Spinal cord (tissue), 9 donors: ENCODE measurements at regions not wholly inside any gene's neighbourhood (a gene's known extent, or its start where the extent isn't known, plus 50 kb on each side); places are given as distances from the start of the nearest gene placed in this dataset.

ENCODE experiments used
- DNase-seq, 6 donors: peaks; one replicate each; pipeline versions ENCODE4 v3.0.0 to v3.0.0-alpha.2; 2013 to 2015; ENCODE audit warnings: low spot score in 6 of 6, low read depth in 4 of 6
- H3K27ac ChIP-seq: one replicate; pipeline ENCODE4 v1.5.1; 2013; ENCODE audit warnings: low read depth, low read length, control low read depth
- H3K27me3 ChIP-seq: one replicate; pipeline ENCODE4 v1.6.1; 2013; ENCODE audit warnings: low read length; ENCODE audit not compliant: control insufficient read depth, insufficient read depth
- H3K36me3 ChIP-seq: one replicate; pipeline ENCODE4 v1.6.1; 2013; ENCODE audit warnings: low read length; ENCODE audit not compliant: control insufficient read depth, insufficient read depth
- H3K4me1 ChIP-seq: one replicate; pipeline ENCODE4 v1.6.1; 2013; ENCODE audit warnings: low read length; ENCODE audit not compliant: control insufficient read depth, insufficient read depth
- H3K4me3 ChIP-seq: one replicate; pipeline ENCODE4 v1.5.1; 2013; ENCODE audit warnings: low read depth, low read length, control low read depth
- H3K9me3 ChIP-seq: one replicate; pipeline ENCODE4 v1.6.1; 2013; ENCODE audit warnings: low read length; ENCODE audit not compliant: control insufficient read depth, insufficient read depth
- WGBS: methylation state at CpG from one replicate; pipeline ENCODE4 v1.1.5; 2013; ENCODE audit warnings: missing lambda C conversion rate; ENCODE audit not compliant: insufficient coverage; 5-methylcytosine and 5-hydroxymethylcytosine counted together
- donor health status: healthy.

DNA sequence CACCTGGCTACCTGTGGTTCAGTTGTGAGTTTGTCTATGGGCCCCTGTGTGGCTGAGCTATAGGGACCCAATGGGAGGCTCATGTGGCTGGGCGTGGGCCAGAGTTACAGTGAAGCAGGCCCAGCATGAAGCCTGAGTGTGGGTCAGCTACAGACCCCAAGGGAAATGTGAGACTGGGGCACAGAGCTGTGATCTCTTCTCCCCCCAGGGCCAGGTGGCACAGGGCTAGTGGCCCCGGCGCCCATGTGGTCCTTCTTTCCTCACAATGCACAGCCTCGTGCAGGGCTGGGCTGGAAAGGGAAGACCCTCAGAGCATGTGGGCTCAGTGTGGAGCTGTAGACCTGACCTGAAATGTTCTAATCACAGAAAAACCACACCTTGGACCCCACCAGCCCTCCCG is 71.6 kb upstream of the NECTIN1 start:
- Histone ChIP-seq H3K27me3 (no peaks in the 10 kb centered on the region), H3K9me3 (no peaks in the 10 kb centered on the region), H3K36me3 (no peaks in the 10 kb centered on the region), H3K4me1 (peaks cover 18% of the 10 kb centered on the region), H3K4me3 (no peak overlapping the region), H3K27ac (no peak overlapping the region)
- WGBS = 100% methylated on average over 2 of the region's 5 CpGs
- no peak for DNase-seq

DNA sequence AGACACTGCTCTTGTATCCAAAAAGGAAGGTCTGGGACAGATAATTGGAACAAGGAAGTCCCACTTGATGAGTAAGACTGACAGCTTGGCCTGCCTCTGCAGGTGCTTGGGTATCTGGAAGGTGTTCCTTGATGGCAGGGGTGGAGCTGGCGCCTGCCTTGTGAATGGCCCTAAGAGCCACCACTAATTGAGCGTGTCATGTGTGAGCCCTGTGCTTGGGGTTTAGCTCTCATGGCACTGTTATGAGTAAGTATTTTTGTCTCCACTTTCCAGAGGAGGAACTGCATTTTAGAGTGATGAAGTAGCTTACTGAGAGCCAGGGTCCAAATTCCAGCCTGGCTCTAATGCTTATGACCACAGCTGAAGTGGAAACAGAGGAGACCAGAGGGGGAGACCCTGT is 71.2 kb upstream of the NECTIN1 start:
- WGBS = 100% methylated on average over 2 of the region's 2 CpGs
- Histone ChIP-seq H3K9me3 (no peaks in the 10 kb centered on the region), H3K4me3 (no peak overlapping the region), H3K27ac (no peak overlapping the region), H3K27me3 (no peaks in the 10 kb centered on the region), H3K4me1 (peaks cover 18% of the 10 kb centered on the region), H3K36me3 (no peaks in the 10 kb centered on the region)
- DNase-seq = no peak

GRCh38 chr11:119798656-119799055 is 69.7 kb upstream of the NECTIN1 start:
- Histone ChIP-seq H3K9me3 (no peaks in the 10 kb centered on the region), H3K36me3 (no peaks in the 10 kb centered on the region), H3K4me3 (no peak overlapping the region), H3K27ac (no peak overlapping the region), H3K4me1 (peaks cover 30% of the 10 kb centered on the region), H3K27me3 (no peaks in the 10 kb centered on the region)
- WGBS = 91% methylated on average over 1 of the region's 3 CpGs
- no peak for DNase-seq

DNA sequence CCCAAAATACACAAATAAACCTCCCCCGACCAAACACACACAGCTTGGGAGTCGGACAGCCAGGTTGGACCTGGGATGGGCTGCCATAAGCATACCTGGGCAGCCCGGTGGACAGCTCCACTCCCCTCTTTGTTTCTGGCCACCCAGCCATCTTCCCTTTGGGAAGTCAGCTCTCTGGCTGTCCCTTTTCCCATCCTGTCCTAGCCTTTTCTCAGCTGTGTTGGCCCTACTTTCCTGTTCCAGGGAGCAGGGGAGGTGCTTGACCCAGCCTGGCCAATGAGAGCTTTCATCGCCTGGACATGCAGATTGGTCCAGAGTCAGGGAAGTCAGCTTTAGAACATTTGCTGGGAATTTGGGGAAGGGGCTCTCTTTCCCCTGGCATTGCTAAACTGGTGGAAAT is 68.7 kb upstream of the NECTIN1 start:
- Histone ChIP-seq H3K27me3 (no peaks in the 10 kb centered on the region), H3K4me3 (no peak overlapping the region), H3K9me3 (no peaks in the 10 kb centered on the region), H3K4me1 (peaks cover 30% of the 10 kb centered on the region), H3K27ac (no peak overlapping the region), H3K36me3 (no peaks in the 10 kb centered on the region)
- peak in 1 of 6 donors; percentile 31 for DNase-seq
- WGBS = 71% methylated on average over 3 of the region's 4 CpGs

DNA sequence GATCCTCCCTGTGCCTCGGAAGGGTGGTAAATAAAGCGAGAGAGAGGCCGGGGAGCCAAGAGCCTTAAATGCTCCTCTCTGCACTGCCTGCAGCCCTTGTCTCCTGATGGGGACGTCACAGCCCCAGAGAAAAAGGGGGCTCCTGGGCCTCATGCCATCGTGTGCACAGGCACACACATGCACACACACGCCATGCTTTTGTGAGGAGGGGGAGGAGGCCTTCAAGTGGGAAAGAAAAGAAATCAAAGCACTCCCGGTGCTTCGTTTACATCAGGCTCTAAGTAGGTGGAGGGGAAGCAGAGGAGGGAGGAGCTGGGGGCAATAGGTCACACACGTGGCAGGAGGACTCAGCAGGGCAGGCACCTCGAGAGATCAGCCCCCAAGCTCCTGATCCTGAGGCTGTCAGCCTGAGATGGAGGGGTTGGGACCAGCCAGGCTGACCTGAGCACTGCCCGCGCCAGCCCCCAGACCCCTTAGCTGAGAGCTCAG is 68.2 kb upstream of the NECTIN1 start:
- peaks cover 30% of the 10 kb centered on the region for H3K4me1 ChIP-seq
- H3K36me3 ChIP-seq = no peaks in the 10 kb centered on the region
- peak in 2 of 6 donors; percentile 76 for DNase-seq
- 35% methylated on average over 6 of the region's 12 CpGs for WGBS
- no peak overlapping the region for H3K4me3 ChIP-seq
- no peaks in the 10 kb centered on the region for H3K9me3 ChIP-seq
- H3K27ac ChIP-seq = no peak overlapping the region
- no peaks in the 10 kb centered on the region for H3K27me3 ChIP-seq

DNA sequence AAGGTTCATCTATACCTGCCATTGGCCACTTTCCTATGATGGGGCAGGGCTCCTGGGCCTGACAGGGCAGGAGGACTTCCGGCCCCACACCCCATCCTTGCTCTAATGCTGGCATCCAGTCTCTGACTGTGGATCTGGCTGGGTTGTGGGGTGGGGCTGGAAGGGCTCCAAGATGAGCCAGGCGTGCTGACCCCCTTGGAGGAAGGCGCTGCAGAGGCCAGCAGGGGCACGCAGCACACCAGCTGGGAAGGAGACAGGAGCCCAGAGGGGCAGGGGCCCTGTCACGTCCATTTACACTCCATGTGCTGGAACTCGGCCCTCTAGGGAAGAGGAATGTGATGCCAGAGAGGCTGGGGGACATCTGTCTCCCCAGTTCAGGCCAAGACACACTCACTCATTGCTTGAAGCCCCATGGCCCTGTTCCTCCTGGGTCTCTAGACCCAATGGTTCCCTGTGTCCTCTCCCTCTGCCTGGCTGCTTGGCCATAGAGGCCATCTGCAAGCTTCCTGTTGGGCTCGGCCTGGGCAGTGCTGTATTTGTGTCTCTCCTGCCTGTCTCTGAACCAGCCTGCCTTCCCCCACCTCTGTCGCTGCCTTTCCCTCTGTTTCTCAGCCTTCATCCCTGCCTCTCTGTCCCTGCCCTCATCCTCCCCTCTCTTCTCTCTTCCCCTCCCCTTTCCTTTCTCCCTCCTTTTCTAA is 67.5 kb upstream of the NECTIN1 start:
- 68% methylated on average over 7 of the region's 8 CpGs for WGBS
- Histone ChIP-seq H3K4me3 (no peak overlapping the region), H3K9me3 (no peaks in the 10 kb centered on the region), H3K4me1 (peaks cover 35% of the 10 kb centered on the region), H3K27ac (no peak overlapping the region), H3K27me3 (no peaks in the 10 kb centered on the region), H3K36me3 (no peaks in the 10 kb centered on the region)
- peak in 1 of 6 donors; percentile 54 for DNase-seq

DNA sequence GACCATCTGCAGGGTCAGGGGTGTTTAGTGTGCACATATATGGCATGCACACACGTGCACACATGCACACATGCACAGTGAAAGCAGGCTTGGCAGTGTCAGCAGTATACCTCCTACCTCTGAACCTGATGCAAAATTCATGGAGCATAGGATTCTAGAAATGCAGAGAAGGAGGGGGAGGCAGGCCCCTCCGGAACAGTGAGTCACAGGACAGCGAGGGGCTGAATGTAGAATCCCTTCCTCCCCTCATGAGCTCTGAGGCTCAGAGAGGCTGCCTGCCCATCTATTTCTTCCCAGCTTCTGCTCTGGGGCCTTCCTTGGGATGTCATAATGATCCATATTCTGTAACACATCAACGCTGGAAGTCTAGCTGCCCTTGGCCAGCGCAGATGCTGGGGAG is 66.7 kb upstream of the NECTIN1 start:
- H3K27ac ChIP-seq = no peak overlapping the region
- H3K9me3 ChIP-seq = no peaks in the 10 kb centered on the region
- peaks cover 43% of the 10 kb centered on the region for H3K4me1 ChIP-seq
- no peak overlapping the region for H3K4me3 ChIP-seq
- no peak for DNase-seq
- 100% methylated on average over 2 of the region's 5 CpGs for WGBS
- H3K36me3 ChIP-seq = no peaks in the 10 kb centered on the region
- no peaks in the 10 kb centered on the region for H3K27me3 ChIP-seq

GRCh38 chr11:119795231-119795630 is 66.2 kb upstream of the NECTIN1 start:
- no peak overlapping the region for H3K4me3 ChIP-seq
- H3K27ac ChIP-seq = no peak overlapping the region
- no peaks in the 10 kb centered on the region for H3K27me3 ChIP-seq
- H3K36me3 ChIP-seq = no peaks in the 10 kb centered on the region
- peaks cover 48% of the 10 kb centered on the region for H3K4me1 ChIP-seq
- WGBS = 79% methylated on average over 12 of the region's 12 CpGs
- peak in 1 of 6 donors; percentile 32 for DNase-seq
- no peaks in the 10 kb centered on the region for H3K9me3 ChIP-seq

DNA sequence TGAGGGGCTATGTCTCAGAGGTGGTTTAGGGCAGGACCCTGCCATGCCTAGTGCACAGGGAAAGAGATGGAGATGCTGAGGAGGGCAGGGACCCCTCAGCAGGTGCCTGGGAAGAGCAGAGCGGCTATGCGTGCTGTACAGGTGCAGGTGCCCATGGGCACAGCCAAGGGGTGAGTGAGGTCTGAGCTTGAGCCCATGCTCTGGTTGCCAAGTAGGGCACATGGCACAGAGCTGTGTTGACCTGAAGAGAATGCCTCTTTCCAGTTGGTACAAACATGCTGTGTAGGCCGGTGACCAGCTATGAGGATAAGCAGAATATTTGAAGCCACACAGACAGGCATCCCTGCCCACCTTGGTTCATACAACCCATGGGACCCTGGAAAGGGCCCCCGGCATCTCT is 65.8 kb upstream of the NECTIN1 start:
- Histone ChIP-seq H3K4me1 (peaks cover 52% of the 10 kb centered on the region), H3K9me3 (no peaks in the 10 kb centered on the region), H3K27ac (no peak overlapping the region), H3K27me3 (no peaks in the 10 kb centered on the region), H3K36me3 (no peaks in the 10 kb centered on the region), H3K4me3 (no peak overlapping the region)
- 77% methylated on average over 3 of the region's 4 CpGs for WGBS
- no peak for DNase-seq

GRCh38 chr11:119794141-119794665 is 65.2 kb upstream of the NECTIN1 start:
- H3K27me3 ChIP-seq = no peaks in the 10 kb centered on the region
- WGBS = 81% methylated on average over 15 of the region's 17 CpGs
- H3K9me3 ChIP-seq = no peaks in the 10 kb centered on the region
- H3K36me3 ChIP-seq = no peaks in the 10 kb centered on the region
- no peak overlapping the region for H3K27ac ChIP-seq
- DNase-seq = no peak
- H3K4me3 ChIP-seq = no peak overlapping the region
- H3K4me1 ChIP-seq = peaks cover 57% of the 10 kb centered on the region
